Urothelium cell line (cell line): ENCODE measurements at regions not wholly inside any gene's neighbourhood (a gene's known extent, or its start where the extent isn't known, plus 50 kb on each side); places are given as distances from the start of the nearest gene placed in this dataset.

ENCODE experiments used
- DNase-seq: peaks from one replicate; pipeline ENCODE4 v3.0.0; 2011; ENCODE audit warnings: low spot score, mixed read lengths
- FAIRE-seq: peaks from 2 replicates; lab custom pipeline; 2011; peaks lifted over from hg19 to GRCh38; lab: Jason Lieb, UNC

- no peak for DNase-seq
- FAIRE-seq = no peak
These were observed 67.5 kb upstream of the TES start for GRCh38 chr7:116142850-116143249.

GRCh38 chr7:116145245-116145852 is 65.0 kb upstream of the TES start:
- DNase-seq (no peak), FAIRE-seq (no peak)

GRCh38 chr7:116148108-116148507 is 62.2 kb upstream of the TES start:
- FAIRE-seq = no peak
- no peak for DNase-seq

GRCh38 chr7:116148626-116149025 is 61.7 kb upstream of the TES start:
- DNase-seq = no peak
- no peak for FAIRE-seq

GRCh38 chr7:116150588-116150987 is 59.8 kb upstream of the TES start:
- FAIRE-seq (no peak), DNase-seq (no peak)

GRCh38 chr7:116152276-116152675 is 58.1 kb upstream of the TES start:
- DNase-seq (no peak), FAIRE-seq (no peak)

GRCh38 chr7:116153050-116153449 is 57.3 kb upstream of the TES start:
- FAIRE-seq (no peak), DNase-seq (no peak)

GRCh38 chr7:116159711-116160110 is 50.6 kb upstream of the TES start:
- DNase-seq (no peak), FAIRE-seq (no peak)
